HCT116 (cell line): ENCODE measurements at regions not wholly inside any gene's neighbourhood (a gene's known extent, or its start where the extent isn't known, plus 50 kb on each side); places are given as distances from the start of the nearest gene placed in this dataset.

Experiments used
- POLR2A ChIP-seq: IDR thresholded peaks from 2 replicates; pipeline ENCODE4 v1.7.0; 2011; ENCODE audit warnings: borderline replicate concordance; ENCODE audit not compliant: insufficient read depth, insufficient read length; ENCODE audit errors: extremely low read depth
- YY1 ChIP-seq: IDR thresholded peaks from 2 replicates; pipeline ENCODE4 v1.6.1; 2011; ENCODE audit warnings: low read length, low read depth, moderate library complexity, mild to moderate bottlenecking; ENCODE audit not compliant: insufficient replicate concordance; ENCODE audit errors: extremely low read depth
- ZNF274 ChIP-seq: fragments of 200-500 bp; sonication (Bioruptor generic); IDR thresholded peaks from 2 replicates; pipeline ENCODE4 v1.6.1; 2014; ENCODE audit warnings: mild to moderate bottlenecking, low read depth, low read length, inconsistent platforms
- TF ChIP-seq, protein P1 (sequence below), 3 experiments: fragments of 200-600 bp in 1 of 3; sonication (generic) in 1 of 3; IDR thresholded peaks in 2 of 3; conservative IDR thresholded peaks in 1 of 3; 2 replicates each; pipeline ENCODE4 v1.5.1; 2012 to 2017; ENCODE audit warnings: low read depth in 2 of 3, low read length in 2 of 3, antibody characterized with exemption in 1 of 3, borderline replicate concordance in 1 of 3, control low read depth in 1 of 3, mild to moderate bottlenecking in 1 of 3, mixed read lengths in 1 of 3, mixed run types in 1 of 3, moderate library complexity in 1 of 3; ENCODE audit not compliant: insufficient read depth in 1 of 3

GRCh38 chr20:46832555-46832954 is 62.1 kb upstream of the EYA2 start:
- TF ChIP-seq POLR2A (no peak), YY1 (no peak), ZNF274 (no peak)
- TF ChIP-seq, protein P1, sequence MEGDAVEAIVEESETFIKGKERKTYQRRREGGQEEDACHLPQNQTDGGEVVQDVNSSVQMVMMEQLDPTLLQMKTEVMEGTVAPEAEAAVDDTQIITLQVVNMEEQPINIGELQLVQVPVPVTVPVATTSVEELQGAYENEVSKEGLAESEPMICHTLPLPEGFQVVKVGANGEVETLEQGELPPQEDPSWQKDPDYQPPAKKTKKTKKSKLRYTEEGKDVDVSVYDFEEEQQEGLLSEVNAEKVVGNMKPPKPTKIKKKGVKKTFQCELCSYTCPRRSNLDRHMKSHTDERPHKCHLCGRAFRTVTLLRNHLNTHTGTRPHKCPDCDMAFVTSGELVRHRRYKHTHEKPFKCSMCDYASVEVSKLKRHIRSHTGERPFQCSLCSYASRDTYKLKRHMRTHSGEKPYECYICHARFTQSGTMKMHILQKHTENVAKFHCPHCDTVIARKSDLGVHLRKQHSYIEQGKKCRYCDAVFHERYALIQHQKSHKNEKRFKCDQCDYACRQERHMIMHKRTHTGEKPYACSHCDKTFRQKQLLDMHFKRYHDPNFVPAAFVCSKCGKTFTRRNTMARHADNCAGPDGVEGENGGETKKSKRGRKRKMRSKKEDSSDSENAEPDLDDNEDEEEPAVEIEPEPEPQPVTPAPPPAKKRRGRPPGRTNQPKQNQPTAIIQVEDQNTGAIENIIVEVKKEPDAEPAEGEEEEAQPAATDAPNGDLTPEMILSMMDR (IDR thresholded peaks at IDR 0.05 in 2 of 3, conservative IDR thresholded peaks at IDR 0.05 in 1 of 3; ENCODE audit: borderline replicate concordance in 1 of 3, insufficient read depth in 1 of 3, low read depth in 2 of 3, low read length in 2 of 3), result no peak
